Stimulated activated CD4-positive, alpha-beta T cell treated with anti-CD3 and anti-CD28 coated beads, Interleukin-4, amount 100 ng/mL, for 48 hours (primary cell): ENCODE measurements at regions not wholly inside any gene's neighbourhood (a gene's known extent, or its start where the extent isn't known, plus 50 kb on each side); places are given as distances from the start of the nearest gene placed in this dataset.
"Not testable (repeated sequence)": the region's sequence is repeated elsewhere in the genome, so short reads cannot be mapped to it uniquely, and the experiment has no call there.

ENCODE experiments used
- DNase-seq, 2 donors: peaks; one replicate each; pipeline ENCODE4 v3.0.0-alpha.2; 2020; ENCODE audit warnings: low read depth in 2 of 2

- DNase-seq: no peak
Observed at GRCh38 chr12:126258190-126258589, 1193.0 kb downstream of the AACS start.

- DNase-seq: no peak
Observed at GRCh38 chr12:126262829-126263228, 1197.6 kb downstream of the AACS start.

GRCh38 chr12:126268222-126268621 is 1203.0 kb downstream of the AACS start:
- DNase-seq: no peak

- DNase-seq: no peak
Observed at GRCh38 chr12:126271159-126271558, 1205.9 kb downstream of the AACS start.

GRCh38 chr12:126282691-126283090 is 1217.5 kb downstream of the AACS start:
- DNase-seq: no peak

- no peak for DNase-seq
Observed at GRCh38 chr12:126286203-126286602, 1221.0 kb downstream of the AACS start.

- no peak for DNase-seq
Observed at GRCh38 chr12:126290456-126290855, 1225.2 kb downstream of the AACS start.

GRCh38 chr12:126291987-126292386 is 1226.8 kb downstream of the AACS start:
- not testable (repeated sequence) for DNase-seq

- DNase-seq: no peak
Observed at GRCh38 chr12:126295652-126296051, 1230.4 kb downstream of the AACS start.

GRCh38 chr12:126309278-126309677 is 1244.0 kb downstream of the AACS start:
- no peak for DNase-seq

GRCh38 chr12:126312457-126312856 is 1247.2 kb downstream of the AACS start:
- DNase-seq: no peak

GRCh38 chr12:126316411-126316810 is 1251.2 kb downstream of the AACS start:
- DNase-seq: no peak

- no peak for DNase-seq
Observed at GRCh38 chr12:126337556-126338441, 1272.6 kb downstream of the AACS start.

GRCh38 chr12:126342866-126343265 is 1277.6 kb downstream of the AACS start:
- no peak for DNase-seq

GRCh38 chr12:126343321-126343720 is 1278.1 kb downstream of the AACS start:
- no peak for DNase-seq

GRCh38 chr12:126346087-126346486 is 1280.9 kb downstream of the AACS start:
- DNase-seq: no peak

- DNase-seq: no peak
Observed at GRCh38 chr12:126347421-126347820, 1282.2 kb downstream of the AACS start.

- no peak for DNase-seq
Observed at GRCh38 chr12:126349383-126349782, 1284.1 kb downstream of the AACS start.

- no peak for DNase-seq
Observed at GRCh38 chr12:126353604-126354003, 1288.4 kb downstream of the AACS start.

- no peak for DNase-seq
Observed at GRCh38 chr12:126354633-126355032, 1289.4 kb downstream of the AACS start.

GRCh38 chr12:126355346-126355745 is 1290.1 kb downstream of the AACS start:
- DNase-seq: no peak

GRCh38 chr12:126358806-126359205 is 1293.6 kb downstream of the AACS start:
- DNase-seq: no peak

- no peak for DNase-seq
Observed at GRCh38 chr12:126359216-126359615, 1294.0 kb downstream of the AACS start.

GRCh38 chr12:126361804-126362203 is 1296.6 kb downstream of the AACS start:
- no peak for DNase-seq
